ENCODE measurements at regions not wholly inside any gene's neighbourhood (a gene's known extent, or its start where the extent isn't known, plus 50 kb on each side); places are given as distances from the start of the nearest gene placed in this dataset.

GRCh38 chr2:121052521-121052920 lies 232.5 kb downstream of the TFCP2L1 start:
- no peak for FAIRE-seq
- Histone ChIP-seq H3K4me3 (ENCODE audit: low read depth, low read length) (no peak overlapping the region), H3K36me3 (ENCODE audit: control insufficient read depth, insufficient read depth, low read length) (no peaks in the 10 kb centered on the region), H3K27me3 (ENCODE audit: control insufficient read depth, insufficient read depth, low read length) (peaks cover 3% of the 10 kb centered on the region)
- TF ChIP-seq CTCF (IDR thresholded peaks at IDR 0.05; ENCODE audit: insufficient read depth, low read length, severe bottlenecking), result no peak
- peak; percentile 38 for DNase-seq (ENCODE audit: low read depth)

- DNase-seq (ENCODE audit: low read depth), result no peak
- no peak for FAIRE-seq
- no peak overlapping the region for H3K4me3 ChIP-seq (ENCODE audit: low read depth, low read length)
Observed at GRCh38 chr2:121055088-121055487, 229.9 kb downstream of the TFCP2L1 start.

GRCh38 chr2:121055501-121055900 lies 229.5 kb downstream of the TFCP2L1 start:
- FAIRE-seq, result no peak
- no peak overlapping the region for H3K4me3 ChIP-seq (ENCODE audit: low read depth, low read length)

More at GRCh38 chr2:121055088-121055487, 229.9 kb downstream of the TFCP2L1 start:
- no peak for TF ChIP-seq CTCF (IDR thresholded peaks at IDR 0.05; ENCODE audit: insufficient read depth, low read length, severe bottlenecking)
- H3K27me3 ChIP-seq (ENCODE audit: control insufficient read depth, insufficient read depth, low read length), result peaks cover 1% of the 10 kb centered on the region
- no peaks in the 10 kb centered on the region for H3K36me3 ChIP-seq (ENCODE audit: control insufficient read depth, insufficient read depth, low read length)

GRCh38 chr2:121058852-121059558 lies 226.0 kb downstream of the TFCP2L1 start:
- DNase-seq (ENCODE audit: low read depth), result no peak
- no peak for FAIRE-seq
- Histone ChIP-seq H3K27me3 (ENCODE audit: control insufficient read depth, insufficient read depth, low read length) (peaks cover 2% of the 10 kb centered on the region), H3K36me3 (ENCODE audit: control insufficient read depth, insufficient read depth, low read length) (no peaks in the 10 kb centered on the region), H3K4me3 (ENCODE audit: low read depth, low read length) (no peak overlapping the region)
- TF ChIP-seq CTCF (IDR thresholded peaks at IDR 0.05; ENCODE audit: insufficient read depth, low read length, severe bottlenecking), result no peak

More at GRCh38 chr2:121055501-121055900, 229.5 kb downstream of the TFCP2L1 start:
- DNase-seq (ENCODE audit: low read depth), result no peak
- TF ChIP-seq CTCF (IDR thresholded peaks at IDR 0.05; ENCODE audit: insufficient read depth, low read length, severe bottlenecking), result no peak
- H3K27me3 ChIP-seq (ENCODE audit: control insufficient read depth, insufficient read depth, low read length), result no peaks in the 10 kb centered on the region
- no peaks in the 10 kb centered on the region for H3K36me3 ChIP-seq (ENCODE audit: control insufficient read depth, insufficient read depth, low read length)

GRCh38 chr2:121059651-121060649 lies 225.1 kb downstream of the TFCP2L1 start:
- Histone ChIP-seq H3K4me3 (ENCODE audit: low read depth, low read length) (no peak overlapping the region), H3K36me3 (ENCODE audit: control insufficient read depth, insufficient read depth, low read length) (no peaks in the 10 kb centered on the region), H3K27me3 (ENCODE audit: control insufficient read depth, insufficient read depth, low read length) (peaks cover 2% of the 10 kb centered on the region)
- no peak for TF ChIP-seq CTCF (IDR thresholded peaks at IDR 0.05; ENCODE audit: insufficient read depth, low read length, severe bottlenecking)
- DNase-seq (ENCODE audit: low read depth) (no peak), FAIRE-seq (no peak)
